ENCODE measurements at regions not wholly inside any gene's neighbourhood (a gene's known extent, or its start where the extent isn't known, plus 50 kb on each side); places are given as distances from the start of the nearest gene placed in this dataset.
"Not testable (repeated sequence)": the region's sequence is repeated elsewhere in the genome, so short reads cannot be mapped to it uniquely, and the experiment has no call there.

GRCh38 chr16:88245241-88246081 is 137.3 kb upstream of the ZNF469 start:
- DNase-seq (ENCODE audit: low read depth): peak; percentile 97

- DNase-seq (ENCODE audit: low read depth): not testable (repeated sequence)
Measured at GRCh38 chr16:88246955-88247582, 135.7 kb upstream of the ZNF469 start.

- not testable (repeated sequence) for DNase-seq (ENCODE audit: low read depth)
Measured at GRCh38 chr16:88247583-88247966, 135.2 kb upstream of the ZNF469 start.

GRCh38 chr16:88248761-88249160 is 134.0 kb upstream of the ZNF469 start:
- not testable (repeated sequence) for DNase-seq (ENCODE audit: low read depth)

GRCh38 chr16:88250381-88250780 is 132.4 kb upstream of the ZNF469 start:
- DNase-seq (ENCODE audit: low read depth): not testable (repeated sequence)

GRCh38 chr16:88252057-88252794 is 130.5 kb upstream of the ZNF469 start:
- not testable (repeated sequence) for DNase-seq (ENCODE audit: low read depth)

GRCh38 chr16:88258141-88258540 is 124.6 kb upstream of the ZNF469 start:
- not testable (repeated sequence) for DNase-seq (ENCODE audit: low read depth)

GRCh38 chr16:88258764-88259525 is 123.8 kb upstream of the ZNF469 start:
- not testable (repeated sequence) for DNase-seq (ENCODE audit: low read depth)

- DNase-seq (ENCODE audit: low read depth): not testable (repeated sequence)
Measured at GRCh38 chr16:88259538-88259937, 123.2 kb upstream of the ZNF469 start.

- DNase-seq (ENCODE audit: low read depth): not testable (repeated sequence)
Measured at GRCh38 chr16:88260146-88260545, 122.6 kb upstream of the ZNF469 start.

- DNase-seq (ENCODE audit: low read depth): not testable (repeated sequence)
Measured at GRCh38 chr16:88260881-88261665, 121.7 kb upstream of the ZNF469 start.

GRCh38 chr16:88261814-88262605 is 120.7 kb upstream of the ZNF469 start:
- DNase-seq (ENCODE audit: low read depth): peak; percentile 35

GRCh38 chr16:88262858-88263563 is 119.7 kb upstream of the ZNF469 start:
- peak; percentile 36 for DNase-seq (ENCODE audit: low read depth)

GRCh38 chr16:88263681-88264287 is 119.0 kb upstream of the ZNF469 start:
- DNase-seq (ENCODE audit: low read depth): not testable (repeated sequence)

GRCh38 chr16:88264641-88265285 is 118.0 kb upstream of the ZNF469 start:
- peak; percentile 89 for DNase-seq (ENCODE audit: low read depth)

GRCh38 chr16:88265286-88265938 is 117.3 kb upstream of the ZNF469 start:
- DNase-seq (ENCODE audit: low read depth): not testable (repeated sequence)

- DNase-seq (ENCODE audit: low read depth): not testable (repeated sequence)
Measured at GRCh38 chr16:88266036-88266435, 116.7 kb upstream of the ZNF469 start.
